Psoas muscle (tissue), 7 donors: ENCODE measurements at regions not wholly inside any gene's neighbourhood (a gene's known extent, or its start where the extent isn't known, plus 50 kb on each side); places are given as distances from the start of the nearest gene placed in this dataset.

Source experiments
- ATAC-seq, 4 donors: fragments of 200-7000 bp; cut with Tn5 transposase; one replicate each; pipeline ENCODE4 v1.9.1; 2020; ENCODE audit warnings: moderate library complexity in 3 of 4, mild to moderate bottlenecking in 2 of 4
- DNase-seq, 2 donors: peaks; one replicate each; pipeline ENCODE4 v3.0.0-alpha.2; 2020
- H3K27ac ChIP-seq: fragments of 200-600 bp; one replicate; pipeline ENCODE4 v1.8.0; 2022
- H3K27me3 ChIP-seq, 3 donors: fragments of 200-600 bp in 1 of 3; one replicate each; pipeline versions ENCODE4 v1.6.1 to v1.8.0; 2013 to 2022; ENCODE audit warnings: low read length in 2 of 3, mild to moderate bottlenecking in 2 of 3, moderate library complexity in 1 of 3; ENCODE audit not compliant: insufficient read depth in 3 of 3
- H3K36me3 ChIP-seq, 2 donors: fragments of 200-600 bp in 1 of 2; one replicate each; pipeline versions ENCODE4 v1.6.1 to v1.8.0; 2013 to 2022; ENCODE audit warnings: low read depth in 1 of 2, mild to moderate bottlenecking in 1 of 2, moderate library complexity in 1 of 2; ENCODE audit not compliant: insufficient read depth in 1 of 2
- H3K4me1 ChIP-seq: fragments of 200-600 bp; one replicate; pipeline ENCODE4 v1.8.0; 2022
- H3K4me3 ChIP-seq: fragments of 200-600 bp; one replicate; pipeline ENCODE4 v1.8.0; 2022; ENCODE audit warnings: mild to moderate bottlenecking
- H3K9me3 ChIP-seq: fragments of 200-600 bp; one replicate; pipeline ENCODE4 v1.8.0; 2022
- WGBS, 3 donors: extraction: QIAGEN DNeasy Blood & Tissue Kit; methylation state at CpG; one replicate each; pipeline versions ENCODE4 v1.1.6 to v1.1.7; 2013; 5-methylcytosine and 5-hydroxymethylcytosine counted together
- intact Hi-C, 2 donors: fragments of 100-400 bp; cut with DNase I; formaldehyde crosslinking; loops; one replicate each; pipeline versions ENCODE4 v1.11.0 to v1.14.2; 2022
- TF ChIP-seq, protein P1 (sequence below): fragments of 200-600 bp; IDR thresholded peaks from one replicate; pipeline ENCODE4 v1.8.0; 2022; ENCODE audit warnings: antibody characterized with exemption
- donor health status: healthy with polysubstance abuse.
- donor health status: DM: no; HTN: no; CAD: no; lungs with moderate emphysema.
- donor health status: Bipolar disorder and iron deficiency.
- donor health status: healthy.
- donor health status: DM: yes; HTN: yes; CAD: no.
- donor health status: DM: no; HTN: no; CAD: no.
- donor health status: DM: yes; HTN: yes; CAD: no.

GRCh38 chr17:72447251-72447640, 326.4 kb downstream of the SOX9 start:
- WGBS, 3 donors, result 80 to 83% (median 81%) methylated on average over 3 of the region's 3 CpGs

DNA sequence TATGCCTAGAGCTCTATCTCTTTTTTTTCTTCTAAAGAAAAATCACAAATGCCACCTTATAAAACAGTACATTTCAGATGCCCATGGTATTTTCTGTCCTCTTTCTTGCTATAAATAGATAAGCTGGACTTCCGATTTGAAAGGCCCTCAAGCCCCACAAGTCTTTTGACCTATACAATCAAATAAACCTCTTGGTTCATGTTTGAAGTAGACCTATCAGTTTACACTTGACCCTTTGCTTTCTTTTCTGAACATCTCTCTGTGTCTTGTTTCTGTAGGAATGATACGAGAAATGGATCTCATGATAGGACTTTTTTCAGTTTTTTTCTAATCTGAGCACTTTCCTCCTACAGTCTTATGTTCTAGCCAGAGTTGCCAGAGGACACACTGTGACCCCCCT, 327.2 kb downstream of the SOX9 start:
- Histone ChIP-seq H3K27ac (no peak overlapping the region), H3K4me3 (no peak overlapping the region), H3K4me1 (no peaks in the 10 kb centered on the region), H3K36me3 (no peaks in the 10 kb centered on the region), H3K9me3 (no peaks in the 10 kb centered on the region), H3K27me3 (no peaks in the 10 kb centered on the region)
- TF ChIP-seq, protein P1, sequence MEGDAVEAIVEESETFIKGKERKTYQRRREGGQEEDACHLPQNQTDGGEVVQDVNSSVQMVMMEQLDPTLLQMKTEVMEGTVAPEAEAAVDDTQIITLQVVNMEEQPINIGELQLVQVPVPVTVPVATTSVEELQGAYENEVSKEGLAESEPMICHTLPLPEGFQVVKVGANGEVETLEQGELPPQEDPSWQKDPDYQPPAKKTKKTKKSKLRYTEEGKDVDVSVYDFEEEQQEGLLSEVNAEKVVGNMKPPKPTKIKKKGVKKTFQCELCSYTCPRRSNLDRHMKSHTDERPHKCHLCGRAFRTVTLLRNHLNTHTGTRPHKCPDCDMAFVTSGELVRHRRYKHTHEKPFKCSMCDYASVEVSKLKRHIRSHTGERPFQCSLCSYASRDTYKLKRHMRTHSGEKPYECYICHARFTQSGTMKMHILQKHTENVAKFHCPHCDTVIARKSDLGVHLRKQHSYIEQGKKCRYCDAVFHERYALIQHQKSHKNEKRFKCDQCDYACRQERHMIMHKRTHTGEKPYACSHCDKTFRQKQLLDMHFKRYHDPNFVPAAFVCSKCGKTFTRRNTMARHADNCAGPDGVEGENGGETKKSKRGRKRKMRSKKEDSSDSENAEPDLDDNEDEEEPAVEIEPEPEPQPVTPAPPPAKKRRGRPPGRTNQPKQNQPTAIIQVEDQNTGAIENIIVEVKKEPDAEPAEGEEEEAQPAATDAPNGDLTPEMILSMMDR, result no peak
- intact Hi-C loops, result no loop called here
- no peak for ATAC-seq
- DNase-seq, result no peak
- WGBS, 3 donors, result 61 to 74% (median 72%) methylated on average over 2 of the region's 2 CpGs

More at GRCh38 chr17:72447251-72447640, 326.4 kb downstream of the SOX9 start:
- Histone ChIP-seq H3K27ac (no peak overlapping the region), H3K27me3 (no peaks in the 10 kb centered on the region), H3K36me3 (no peaks in the 10 kb centered on the region), H3K4me1 (no peaks in the 10 kb centered on the region), H3K4me3 (no peak overlapping the region), H3K9me3 (no peaks in the 10 kb centered on the region)
- intact Hi-C loops, result no loop called here
- DNase-seq (no peak), ATAC-seq (no peak)
- TF ChIP-seq, protein P1, result no peak

DNA sequence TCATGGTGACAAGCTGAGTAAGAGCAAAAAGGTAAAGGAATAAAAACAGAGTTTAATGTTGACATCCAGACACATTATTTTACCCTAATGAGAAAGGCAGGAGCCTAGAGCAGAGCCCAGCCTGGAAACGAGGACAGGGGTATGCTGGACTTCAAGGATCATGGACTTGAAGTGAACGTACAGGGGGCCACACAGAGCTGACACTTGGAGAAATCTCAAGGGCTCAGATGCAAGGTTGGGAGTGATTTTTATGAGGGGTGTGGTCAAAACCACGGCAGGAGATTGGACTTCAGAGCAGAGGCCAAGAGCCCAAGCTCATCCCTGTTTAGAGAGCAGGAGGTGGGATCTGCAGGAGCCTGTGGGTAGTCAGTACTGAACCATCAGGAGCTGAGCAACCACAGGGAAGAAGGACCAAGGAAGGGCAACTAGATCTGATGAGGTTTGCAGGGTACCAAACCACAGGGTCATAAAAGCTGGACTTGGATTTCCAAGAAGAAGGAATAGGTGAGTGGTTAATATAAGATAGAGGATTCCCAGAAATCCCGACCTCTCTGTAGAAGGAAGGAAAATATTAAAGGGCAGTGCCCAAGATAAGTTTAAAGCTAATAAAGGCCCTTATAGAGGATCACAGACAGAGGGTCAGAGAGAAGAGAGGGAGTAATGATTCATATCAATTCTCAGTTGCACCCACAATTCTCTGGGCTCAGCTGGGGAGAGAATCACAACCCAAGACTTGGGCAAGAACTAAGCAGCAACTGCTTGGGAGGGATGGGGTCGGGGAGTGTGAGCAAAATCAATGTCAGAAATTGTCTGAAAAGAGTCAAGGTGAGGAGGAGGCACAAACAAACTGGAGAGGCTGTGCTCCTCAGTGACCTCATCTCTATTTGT, 331.7 kb downstream of the SOX9 start:
- Histone ChIP-seq H3K4me1 (no peaks in the 10 kb centered on the region), H3K27me3 (no peaks in the 10 kb centered on the region), H3K36me3 (no peaks in the 10 kb centered on the region), H3K4me3 (no peak overlapping the region), H3K9me3 (no peaks in the 10 kb centered on the region), H3K27ac (no peak overlapping the region)
- ATAC-seq (no peak), DNase-seq (no peak)
- WGBS, 3 donors, result 59 to 72% (median 61%) methylated on average over 5 of the region's 5 CpGs
- TF ChIP-seq, protein P1, result no peak
- intact Hi-C loops, result no loop called here

DNA sequence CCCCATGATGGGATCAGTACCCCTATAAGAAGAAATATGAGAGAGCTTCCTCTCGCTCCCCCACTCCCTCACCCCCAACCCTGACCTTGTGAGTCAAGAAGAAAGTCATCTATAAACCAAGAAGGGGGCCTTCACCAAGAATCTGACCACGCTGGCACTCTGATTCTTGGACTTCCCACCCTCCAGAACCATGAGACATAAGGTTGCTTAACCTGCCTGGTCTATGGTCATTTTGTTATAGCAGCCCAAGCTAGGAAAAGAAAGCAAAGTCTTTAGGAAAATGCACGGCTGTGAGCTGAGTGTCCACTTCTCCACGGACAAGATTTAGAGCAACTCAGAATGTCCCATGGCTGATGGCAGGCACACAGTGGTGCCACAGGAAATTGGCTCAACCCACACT, 333.5 kb downstream of the SOX9 start:
- Histone ChIP-seq H3K4me3 (no peak overlapping the region), H3K27me3 (peaks cover 0 to 2% (median 0%) of the 10 kb centered on the region in 3 donors), H3K9me3 (no peaks in the 10 kb centered on the region), H3K27ac (no peak overlapping the region), H3K36me3 (no peaks in the 10 kb centered on the region), H3K4me1 (no peaks in the 10 kb centered on the region)
- intact Hi-C loops, result no loop called here
- DNase-seq (no peak), ATAC-seq (no peak)
- TF ChIP-seq, protein P1, result no peak
- 91 to 94% (median 93%) methylated on average over 4 of the region's 4 CpGs for WGBS, 3 donors
